HG02885 (cell line): ENCODE measurements at regions not wholly inside any gene's neighbourhood (a gene's known extent, or its start where the extent isn't known, plus 50 kb on each side); places are given as distances from the start of the nearest gene placed in this dataset.
"Not testable (repeated sequence)": the region's sequence is repeated elsewhere in the genome, so short reads cannot be mapped to it uniquely, and the experiment has no call there.

Source experiments
- ATAC-seq: cut with Tn5 transposase; IDR thresholded peaks from one replicate; pipeline ENCODE4 v1.9.1; 2021; ENCODE audit warnings: mild to moderate bottlenecking; ENCODE audit not compliant: unreplicated experiment, poor library complexity

GRCh38 chr6:170221052-170221752 lies 69.7 kb downstream of the DLL1 start:
- no peak for ATAC-seq

DNA sequence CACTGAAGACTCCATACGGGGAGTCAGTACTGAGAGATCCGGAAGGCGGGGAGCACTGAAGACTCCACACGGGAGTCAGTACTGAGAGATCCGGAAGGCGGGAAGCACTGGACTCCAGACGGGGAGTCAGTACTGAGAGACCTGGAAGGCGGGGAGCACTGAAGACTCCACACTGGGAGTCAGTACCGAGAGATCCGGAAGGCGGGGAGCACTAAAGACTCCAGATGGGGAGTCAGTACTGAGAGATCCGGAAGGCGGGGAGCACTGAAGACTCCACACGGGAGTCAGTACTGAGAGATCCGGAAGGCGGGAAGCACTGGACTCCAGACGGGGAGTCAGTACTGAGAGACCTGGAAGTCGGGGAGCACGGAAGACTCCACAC lies 77.2 kb downstream of the DLL1 start:
- ATAC-seq: not testable (repeated sequence)

DNA sequence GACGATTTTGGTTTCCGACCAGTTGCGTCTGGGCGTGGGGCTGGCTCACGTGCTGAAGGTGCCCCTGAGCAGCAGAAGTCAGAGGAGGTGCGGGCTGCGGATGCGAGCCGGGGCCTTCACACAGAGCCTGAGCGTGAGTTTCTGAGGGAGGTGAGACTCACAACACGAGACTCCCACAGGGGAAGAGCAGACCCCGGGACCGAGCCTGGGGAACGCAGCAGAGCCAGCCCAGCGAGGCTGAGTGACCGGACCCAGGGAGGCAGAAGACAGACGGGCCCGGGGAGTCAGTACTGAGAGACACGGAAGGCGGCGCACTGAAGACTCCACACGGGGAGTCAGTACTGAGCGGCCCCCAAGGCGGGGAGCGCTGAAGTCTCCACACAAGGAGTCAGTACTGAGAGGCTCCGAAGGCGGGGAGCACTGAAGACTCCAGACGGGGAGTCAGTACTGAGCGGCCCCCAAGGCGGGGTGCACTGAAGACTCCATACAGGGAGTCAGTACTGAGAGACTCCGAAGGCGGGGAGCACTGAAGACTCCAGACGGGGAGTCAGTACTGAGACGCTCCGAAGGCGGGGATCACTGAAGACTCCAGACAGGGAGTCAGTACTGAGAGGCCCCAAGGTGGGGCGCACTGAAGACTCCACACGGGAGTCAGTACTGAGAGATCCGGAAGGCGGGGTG lies 77.8 kb downstream of the DLL1 start:
- no peak for ATAC-seq

DNA sequence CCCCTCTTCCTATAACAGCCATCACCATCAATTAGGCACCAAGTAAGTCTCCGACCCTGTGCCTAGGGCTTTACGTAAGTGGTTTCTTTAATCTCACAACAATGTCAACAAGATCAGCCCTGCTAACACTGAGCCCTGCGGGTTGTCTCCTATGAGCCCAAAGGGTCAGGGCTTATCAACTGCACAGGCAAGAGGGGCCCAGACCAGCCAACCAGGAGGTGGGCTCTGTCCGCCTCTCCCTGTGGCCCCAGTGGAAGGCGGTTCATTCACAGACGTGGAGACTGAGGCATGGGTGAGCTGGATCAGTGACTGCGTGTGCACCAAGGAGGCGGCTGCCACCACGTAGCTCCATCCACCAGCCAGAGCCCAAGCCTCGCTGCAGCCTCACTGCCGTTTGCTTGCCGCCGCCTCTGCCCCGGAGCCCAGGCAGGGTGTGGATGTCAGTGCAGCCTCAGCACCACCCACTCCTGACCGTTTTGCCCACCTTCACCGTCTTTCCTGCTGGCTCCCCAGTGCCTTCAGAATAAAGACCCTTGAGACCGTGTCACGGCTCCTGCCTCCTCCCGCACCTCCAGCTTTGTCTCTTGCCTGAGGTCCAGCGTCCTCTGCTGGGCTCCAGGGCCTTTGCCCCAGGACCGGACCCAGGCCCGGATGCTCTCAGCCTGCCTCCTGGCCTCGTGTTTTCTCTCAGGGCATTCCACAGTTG lies 78.7 kb downstream of the DLL1 start:
- no peak for ATAC-seq

DNA sequence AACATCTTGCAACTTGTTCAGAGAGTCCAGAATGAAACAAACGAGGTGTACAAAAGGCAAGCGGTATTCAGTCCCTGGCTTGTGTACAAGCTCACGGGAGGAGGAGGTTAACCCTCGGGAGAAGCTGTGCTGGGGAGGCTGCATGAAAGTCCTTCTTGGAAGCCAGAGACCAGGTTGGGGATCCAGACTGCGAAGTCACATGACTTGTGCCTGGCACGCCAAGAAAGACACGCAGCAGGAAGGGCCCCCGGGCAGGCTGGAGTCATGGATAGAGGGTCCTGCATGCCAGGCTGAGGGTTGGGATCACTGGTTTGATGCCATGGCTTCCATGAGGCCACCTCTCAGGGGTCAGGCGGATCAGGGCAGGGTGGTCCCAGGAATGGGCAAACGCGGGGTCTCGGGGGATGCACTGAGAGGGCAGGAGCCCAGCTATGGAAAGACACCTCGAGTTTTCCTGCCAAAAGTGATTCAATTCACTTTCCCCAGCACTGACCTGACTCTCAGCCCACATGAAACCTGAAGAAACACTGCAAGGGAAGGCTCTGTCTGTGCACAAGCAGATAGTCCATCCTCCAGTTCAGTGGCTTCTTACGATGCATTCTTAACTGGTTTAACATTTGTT lies 79.4 kb downstream of the DLL1 start:
- ATAC-seq: no peak

DNA sequence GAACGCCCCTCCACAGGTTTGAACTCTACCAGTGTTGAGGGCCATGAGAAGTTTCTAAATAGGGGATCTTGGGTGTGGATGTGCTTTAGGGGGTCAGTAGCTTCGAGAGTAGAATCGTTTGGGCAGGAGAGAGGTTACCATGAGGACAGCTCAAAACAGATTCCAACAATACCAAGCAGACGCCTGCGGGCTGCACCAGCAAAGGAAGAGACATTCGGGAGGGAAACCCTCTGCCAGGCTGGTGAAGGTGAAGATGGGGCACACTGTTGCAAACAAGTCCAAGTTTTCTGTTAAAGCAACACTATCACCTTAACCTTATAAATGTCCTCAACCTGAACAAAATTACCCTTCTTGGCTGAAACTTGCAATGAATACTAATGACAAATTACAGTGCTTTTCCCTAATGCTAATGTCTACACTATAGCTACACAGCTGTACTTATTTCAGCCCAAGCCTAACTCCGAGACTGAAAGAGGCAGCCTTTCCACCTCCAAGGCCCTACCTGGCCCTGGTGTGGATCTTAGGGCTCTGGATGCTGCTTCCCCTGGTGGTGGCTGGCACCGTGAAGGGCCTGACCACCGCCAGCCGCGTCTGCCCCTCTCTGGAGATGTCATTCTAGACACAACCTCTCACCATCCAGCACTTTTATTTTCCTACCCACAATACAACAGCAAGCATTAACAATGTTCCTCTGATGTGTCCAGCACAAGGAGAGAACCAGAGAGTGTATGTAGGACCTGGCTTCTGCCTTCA lies 80.1 kb downstream of the DLL1 start:
- no peak for ATAC-seq

- no peak for ATAC-seq
Measured at GRCh38 chr6:170210026-170210390, 80.9 kb downstream of the DLL1 start.

DNA sequence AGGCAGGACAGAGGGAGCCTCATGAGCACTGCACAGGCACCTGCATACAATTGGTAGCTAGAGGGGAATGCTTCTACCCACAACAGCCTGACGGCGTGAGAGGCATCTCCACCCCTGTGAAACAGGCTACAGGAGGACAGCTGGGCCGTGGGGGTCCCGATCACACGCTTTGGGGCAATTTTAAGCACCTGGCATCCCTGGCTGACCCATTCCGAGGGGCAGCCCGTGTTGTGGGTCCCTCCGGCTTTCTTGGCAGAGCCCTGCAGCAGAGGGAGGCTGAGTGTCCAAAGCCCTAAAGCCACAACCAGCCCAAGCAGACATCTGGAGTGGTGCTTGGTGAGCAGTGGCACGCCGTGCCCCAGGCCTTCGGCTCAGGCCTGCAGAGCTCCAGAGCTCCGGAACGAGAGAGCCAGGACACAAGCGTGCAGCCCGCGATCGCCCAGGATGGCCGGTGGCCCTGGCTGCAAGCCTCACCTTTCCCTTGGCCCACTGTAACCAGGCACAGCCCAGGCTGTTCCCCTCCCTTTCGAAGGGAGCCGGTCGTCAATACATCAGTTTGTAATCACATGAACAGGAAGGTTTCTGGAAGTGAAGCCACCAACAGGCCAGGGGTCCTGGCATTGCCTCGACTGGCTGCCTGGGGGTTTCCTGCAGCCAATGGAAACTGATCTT lies 81.4 kb downstream of the DLL1 start:
- ATAC-seq: no peak

- no peak for ATAC-seq
Measured at GRCh38 chr6:170208651-170209353, 82.1 kb downstream of the DLL1 start.

- ATAC-seq: no peak
Measured at GRCh38 chr6:170208182-170208601, 82.7 kb downstream of the DLL1 start.

- ATAC-seq: no peak
Measured at GRCh38 chr6:170207586-170208181, 83.2 kb downstream of the DLL1 start.

GRCh38 chr6:170206851-170207431 lies 83.9 kb downstream of the DLL1 start:
- ATAC-seq: no peak

DNA sequence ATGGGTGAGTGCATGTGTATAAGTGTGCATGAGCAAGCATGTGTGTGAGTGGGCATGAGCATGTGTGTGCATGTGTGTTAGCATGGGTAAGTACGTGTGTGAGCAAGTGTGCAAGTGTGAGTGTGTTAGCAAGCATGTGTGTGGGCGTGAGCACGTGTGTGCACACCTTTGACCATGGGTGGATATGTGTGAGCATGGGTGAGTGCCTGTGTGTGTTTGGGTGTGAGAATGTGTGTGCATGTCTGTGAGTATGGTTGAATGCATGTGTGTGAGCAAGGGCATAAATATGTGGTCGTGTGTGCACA lies 84.6 kb downstream of the DLL1 start:
- no peak for ATAC-seq

DNA sequence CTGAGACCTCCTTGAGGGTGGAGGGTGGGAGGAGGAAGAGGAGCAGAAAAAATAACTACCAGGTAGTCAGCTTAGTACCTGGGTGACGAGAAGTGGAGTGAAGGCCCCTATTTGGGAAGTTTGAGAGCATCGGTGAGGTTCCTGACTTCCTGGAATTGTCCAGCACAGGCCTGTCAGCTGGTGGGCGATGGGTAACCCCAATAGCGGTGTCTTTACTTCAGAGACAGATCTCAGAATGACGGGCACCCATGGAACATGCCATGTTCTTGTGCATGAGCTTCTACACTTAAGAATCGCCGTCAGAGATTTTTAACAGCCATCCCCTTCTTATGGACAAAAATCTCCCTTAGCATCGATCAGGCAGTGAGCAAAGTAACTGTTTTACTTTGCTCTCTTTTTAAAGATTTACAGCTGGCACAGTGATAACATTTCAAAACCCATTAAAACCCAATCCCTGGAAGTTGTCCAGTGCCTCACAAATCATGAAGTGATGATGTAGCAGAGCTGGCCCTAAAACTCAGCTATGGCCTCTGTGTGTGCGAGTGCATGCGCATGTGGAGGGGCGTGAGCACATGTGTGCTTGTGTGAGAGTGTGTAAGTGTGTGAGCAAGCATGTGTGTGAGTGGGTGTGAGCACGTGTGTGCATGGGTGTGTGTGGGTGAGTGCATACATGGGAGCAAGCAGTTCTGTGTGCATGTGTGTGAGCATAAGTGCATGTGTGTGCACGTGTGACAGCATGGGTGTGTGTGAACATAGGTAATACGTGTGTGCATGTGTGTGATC lies 85.2 kb downstream of the DLL1 start:
- no peak for ATAC-seq

- ATAC-seq: no peak
Measured at GRCh38 chr6:170205126-170205525, 85.8 kb downstream of the DLL1 start.

GRCh38 chr6:170203212-170203611 lies 87.7 kb downstream of the DLL1 start:
- no peak for ATAC-seq

GRCh38 chr6:170202416-170203135 lies 88.3 kb downstream of the DLL1 start:
- no peak for ATAC-seq
